HG03565 (cell line): ENCODE measurements at regions not wholly inside any gene's neighbourhood (a gene's known extent, or its start where the extent isn't known, plus 50 kb on each side); places are given as distances from the start of the nearest gene placed in this dataset.

Source experiments
- ATAC-seq: cut with Tn5 transposase; IDR thresholded peaks from one replicate; pipeline ENCODE4 v1.9.1; 2021; ENCODE audit warnings: mild to moderate bottlenecking, moderate library complexity; ENCODE audit not compliant: unreplicated experiment

- no peak for ATAC-seq
These were observed 745.2 kb downstream of the BRD1 start for GRCh38 chr22:49082451-49082850.

- ATAC-seq: no peak
These were observed 745.7 kb downstream of the BRD1 start for GRCh38 chr22:49081926-49082325.

- no peak for ATAC-seq
These were observed 746.4 kb downstream of the BRD1 start for GRCh38 chr22:49081261-49081666.

GRCh38 chr22:49080631-49081030 lies 747.0 kb downstream of the BRD1 start:
- ATAC-seq: no peak

- no peak for ATAC-seq
These were observed 747.8 kb downstream of the BRD1 start for GRCh38 chr22:49079743-49080500.

DNA sequence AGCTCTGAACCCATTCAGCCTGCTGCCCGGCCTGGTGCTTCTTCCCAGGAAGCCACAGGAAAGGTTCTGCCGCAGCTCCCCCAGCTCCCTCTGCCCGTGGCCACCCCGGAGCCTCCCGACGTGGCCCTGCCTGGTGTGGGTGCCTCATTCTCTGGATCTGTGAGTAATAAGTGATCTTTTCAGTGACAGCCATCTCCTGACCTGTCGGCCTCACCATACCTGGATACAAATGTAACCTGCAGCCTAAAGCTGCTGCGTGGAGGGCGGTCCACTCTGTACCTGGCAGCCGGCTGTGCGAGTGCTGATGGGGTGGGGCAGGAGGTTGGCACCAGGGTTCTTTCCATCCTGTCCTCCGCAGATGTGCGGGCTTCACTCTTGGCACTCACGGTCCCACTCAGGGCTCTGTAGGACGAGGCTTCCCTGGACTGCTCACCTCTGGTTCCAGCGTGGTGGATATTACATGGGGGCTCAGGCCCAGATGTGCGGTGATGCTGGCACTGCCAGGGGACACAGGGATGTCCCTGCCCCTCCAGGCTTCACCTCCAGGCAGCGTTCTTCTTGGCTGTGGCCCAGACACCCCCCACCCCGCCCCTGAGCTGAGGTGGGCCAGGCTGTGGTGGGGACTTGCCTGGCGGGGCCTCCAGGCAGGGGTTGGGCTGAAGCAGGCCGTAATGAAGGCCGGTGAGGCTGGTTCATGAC lies 748.5 kb downstream of the BRD1 start:
- ATAC-seq: no peak

DNA sequence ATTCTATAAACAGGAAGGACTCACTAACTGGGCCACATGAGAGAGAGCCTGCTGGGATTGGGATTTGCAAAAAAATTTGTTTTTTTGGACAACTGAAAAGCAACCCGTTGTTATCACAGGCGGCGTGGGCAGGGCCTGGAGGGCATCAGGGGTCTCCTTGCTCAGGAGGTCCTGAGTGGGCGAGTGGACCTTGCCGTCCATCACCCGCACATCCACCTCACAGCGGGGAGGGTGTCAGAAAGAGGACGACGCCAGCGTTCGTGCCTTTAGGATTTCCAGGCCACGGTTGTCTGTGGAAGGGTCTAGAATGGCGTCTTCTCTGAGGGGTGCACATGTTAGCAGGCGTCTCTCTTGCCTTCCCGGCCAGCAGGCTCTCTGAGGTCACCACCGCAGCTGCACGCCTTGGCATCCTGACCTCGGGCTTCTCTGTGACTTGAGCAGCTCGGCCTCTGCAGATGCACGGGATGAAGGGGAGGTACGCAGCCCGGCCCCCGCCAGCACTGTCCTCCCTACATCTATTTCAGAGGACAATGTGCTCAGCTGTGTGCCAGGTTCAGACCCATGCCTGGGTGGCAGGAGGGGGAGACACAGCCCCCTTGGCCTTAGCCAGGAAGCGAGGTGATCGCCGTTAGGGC lies 749.5 kb downstream of the BRD1 start:
- ATAC-seq: no peak

- no peak for ATAC-seq
These were observed 750.1 kb downstream of the BRD1 start for GRCh38 chr22:49077586-49077985.

- no peak for ATAC-seq
These were observed 750.7 kb downstream of the BRD1 start for GRCh38 chr22:49077036-49077393.

DNA sequence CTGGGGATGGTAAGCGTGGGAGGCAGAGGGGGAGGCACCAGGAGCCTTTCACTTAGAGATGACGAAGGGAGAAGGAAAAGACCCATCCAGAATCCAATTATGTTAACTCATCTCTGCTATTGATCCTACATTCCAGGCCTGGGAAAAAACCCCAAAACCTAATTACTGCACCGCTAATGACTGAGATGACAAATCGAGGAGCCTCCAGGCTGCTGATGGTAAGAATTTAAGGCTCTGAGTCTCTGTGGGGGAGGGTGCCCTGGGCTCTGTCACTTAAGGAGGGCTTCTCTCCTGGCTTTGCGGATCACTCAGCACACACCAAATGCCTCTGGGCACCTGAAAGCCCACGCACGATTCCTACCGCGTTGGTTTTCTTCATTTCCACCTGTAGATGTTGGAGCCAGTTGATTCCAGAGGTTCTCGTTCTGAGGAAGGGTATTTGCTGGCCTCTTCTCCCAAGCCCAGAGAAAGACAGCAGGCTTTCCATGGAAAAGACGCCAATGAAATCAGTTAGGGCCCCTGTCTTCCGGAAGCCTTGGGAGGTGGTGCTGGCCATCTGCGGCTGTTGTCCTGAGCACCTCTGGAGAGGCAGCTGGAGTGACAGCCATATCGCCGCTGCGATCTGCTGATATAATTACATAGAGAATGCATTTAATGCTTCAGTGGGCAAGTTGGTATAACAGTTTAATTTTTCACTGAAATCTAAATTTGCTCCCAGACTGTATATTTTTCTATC lies 751.2 kb downstream of the BRD1 start:
- no peak for ATAC-seq

GRCh38 chr22:49075150-49075549 lies 752.5 kb downstream of the BRD1 start:
- ATAC-seq: no peak

DNA sequence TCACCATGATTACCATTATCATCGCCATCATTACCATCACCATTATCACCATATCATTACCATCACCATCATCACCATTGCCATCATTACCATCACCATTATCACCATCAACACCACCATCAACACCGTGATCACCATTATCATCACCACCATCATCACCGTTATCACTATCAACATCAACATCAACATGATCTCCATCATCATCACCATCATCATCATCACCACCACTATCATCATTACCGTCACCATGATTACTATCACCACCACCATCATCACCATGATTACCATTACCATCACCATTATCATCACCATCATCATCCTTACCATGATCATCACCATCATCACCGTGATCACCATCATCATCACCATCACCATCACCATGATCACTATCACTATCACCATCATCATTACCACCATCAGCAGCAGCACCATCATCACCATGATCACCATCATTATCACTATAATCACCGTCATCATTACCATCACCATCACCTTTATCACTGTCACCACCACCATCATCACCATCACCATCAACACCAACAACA lies 753.7 kb downstream of the BRD1 start:
- no peak for ATAC-seq

GRCh38 chr22:49072996-49073645 lies 754.6 kb downstream of the BRD1 start:
- no peak for ATAC-seq

DNA sequence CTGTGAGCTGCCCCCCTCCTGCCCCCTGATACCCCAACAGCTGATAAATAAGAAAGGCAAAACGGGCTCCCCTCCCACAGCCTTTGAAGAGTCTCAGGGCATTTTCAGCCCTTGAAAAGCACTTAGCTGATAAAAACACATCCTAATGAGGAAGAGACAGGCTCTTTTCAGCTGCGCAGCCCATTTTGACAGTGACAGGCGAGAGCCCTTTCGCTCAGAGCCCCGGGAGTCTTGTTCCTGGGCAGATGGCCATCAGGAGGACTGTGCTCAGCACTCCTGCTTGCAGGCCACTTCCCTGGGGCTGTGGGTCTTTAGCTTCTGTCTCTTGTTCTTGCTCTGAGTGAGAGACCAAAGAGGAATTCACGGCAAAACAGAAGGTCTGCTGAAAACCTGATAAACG lies 757.2 kb downstream of the BRD1 start:
- ATAC-seq: no peak

GRCh38 chr22:49068861-49069500 lies 758.7 kb downstream of the BRD1 start:
- ATAC-seq: no peak

GRCh38 chr22:49067504-49067903 lies 760.2 kb downstream of the BRD1 start:
- ATAC-seq: no peak

- ATAC-seq: no peak
These were observed 761.1 kb downstream of the BRD1 start for GRCh38 chr22:49066619-49067018.

GRCh38 chr22:49064836-49065235 lies 762.8 kb downstream of the BRD1 start:
- no peak for ATAC-seq

DNA sequence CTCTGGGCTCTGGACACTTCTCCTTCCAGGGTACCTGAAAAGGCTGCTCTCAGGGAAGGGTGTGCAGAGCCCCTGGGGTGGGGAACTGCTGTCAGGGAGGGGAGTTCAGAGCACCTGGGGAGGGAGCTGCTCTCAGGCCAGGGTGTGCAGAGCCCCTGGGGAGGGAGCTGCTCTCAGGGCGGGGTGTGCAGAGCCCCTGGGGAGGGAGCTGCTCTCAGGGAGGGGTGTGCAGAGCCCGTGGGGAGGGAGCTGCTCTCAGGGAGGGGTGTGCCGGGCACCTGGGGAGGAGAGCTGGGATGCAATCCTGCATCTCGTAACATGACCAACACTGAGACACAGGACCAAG lies 764.2 kb downstream of the BRD1 start:
- ATAC-seq: no peak

DNA sequence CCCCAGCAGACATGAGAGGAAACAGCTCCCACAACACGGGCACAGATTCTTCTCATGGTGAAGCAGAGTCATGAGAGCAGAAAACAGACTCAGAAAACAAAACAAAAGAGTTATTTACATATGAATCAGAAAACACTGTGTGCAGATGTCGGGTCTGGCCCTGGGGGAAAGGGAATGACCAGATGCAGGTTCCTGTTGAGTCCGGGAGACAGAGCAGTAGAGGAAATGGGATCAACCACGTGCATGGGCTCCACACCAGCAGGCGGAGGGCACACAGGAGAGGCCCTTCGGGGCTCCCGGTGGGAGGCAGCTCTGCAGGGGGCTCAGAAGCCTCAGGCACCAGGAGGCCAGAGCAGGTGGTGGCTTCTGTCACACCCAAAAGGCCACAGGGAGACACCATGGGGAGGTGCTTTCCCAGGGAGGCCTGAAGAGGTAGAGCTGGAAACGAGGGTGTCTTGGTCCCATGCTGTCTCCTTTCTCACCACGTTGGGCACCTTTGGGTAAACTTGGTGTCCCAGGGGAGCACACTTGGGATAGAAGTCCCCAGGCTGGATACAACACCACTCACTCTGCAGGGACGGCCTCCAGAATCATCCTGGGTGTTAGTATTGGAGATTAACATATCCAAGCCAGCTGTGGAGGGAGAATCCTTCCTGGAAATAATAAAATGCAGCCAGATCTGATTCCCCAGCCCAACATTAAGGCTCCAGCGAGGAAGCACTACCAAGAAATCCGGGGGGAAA lies 764.7 kb downstream of the BRD1 start:
- no peak for ATAC-seq
